ENCODE measurements at regions not wholly inside any gene's neighbourhood (a gene's known extent, or its start where the extent isn't known, plus 50 kb on each side); places are given as distances from the start of the nearest gene placed in this dataset.

DNA sequence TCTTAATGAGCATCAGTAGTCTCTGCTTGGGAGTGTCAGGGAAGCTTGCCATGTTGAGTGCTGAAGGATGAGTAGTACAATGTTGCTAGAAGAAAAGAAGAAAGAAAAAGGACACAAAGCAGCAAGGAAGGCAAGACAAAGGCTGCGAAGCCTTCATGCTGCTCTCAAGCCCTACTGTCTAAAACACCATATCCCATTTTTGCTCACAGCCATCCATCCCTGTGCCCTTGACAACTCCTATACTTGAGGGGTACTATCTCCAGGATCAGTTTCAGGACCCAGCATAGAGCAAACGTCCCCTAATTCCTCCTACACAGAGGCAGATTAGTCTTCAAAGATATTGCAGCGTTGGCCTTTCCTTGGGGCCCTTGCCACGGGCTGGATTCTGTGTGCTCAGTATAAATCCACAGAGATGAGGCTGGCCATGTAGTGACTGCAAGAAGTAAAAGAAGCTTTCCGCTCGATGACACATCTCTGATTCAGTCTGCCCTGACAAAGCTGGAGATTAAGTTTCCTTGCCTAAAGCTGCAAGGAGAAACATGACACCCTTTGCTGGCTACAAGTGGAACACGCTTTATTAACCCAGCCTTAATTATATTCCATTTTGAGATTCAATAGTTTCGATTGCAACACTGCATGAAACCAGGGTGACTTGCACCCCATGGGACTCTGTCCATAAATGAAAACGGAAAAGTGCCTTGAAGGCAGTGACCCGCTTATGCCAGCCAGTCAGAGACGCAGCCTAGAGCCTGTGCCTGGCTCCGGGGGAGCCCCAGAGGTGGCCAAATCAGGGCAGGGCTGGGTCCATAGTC is 304.6 kb downstream of the ACTL7B start:
- H3K4me3 ChIP-seq (ENCODE audit: low read depth, low read length), result no peak overlapping the region
- TF ChIP-seq CTCF (IDR thresholded peaks at IDR 0.05; ENCODE audit: borderline replicate concordance, insufficient read depth, low read depth, low read length), result no peak

GRCh38 chr9:108550106-108550505 is 305.7 kb downstream of the ACTL7B start:
- TF ChIP-seq CTCF (IDR thresholded peaks at IDR 0.05; ENCODE audit: borderline replicate concordance, insufficient read depth, low read depth, low read length), result no peak
- H3K4me3 ChIP-seq (ENCODE audit: low read depth, low read length), result no peak overlapping the region

GRCh38 chr9:108549184-108549583 is 306.6 kb downstream of the ACTL7B start:
- TF ChIP-seq CTCF (IDR thresholded peaks at IDR 0.05; ENCODE audit: borderline replicate concordance, insufficient read depth, low read depth, low read length), result no peak
- no peak overlapping the region for H3K4me3 ChIP-seq (ENCODE audit: low read depth, low read length)

DNA sequence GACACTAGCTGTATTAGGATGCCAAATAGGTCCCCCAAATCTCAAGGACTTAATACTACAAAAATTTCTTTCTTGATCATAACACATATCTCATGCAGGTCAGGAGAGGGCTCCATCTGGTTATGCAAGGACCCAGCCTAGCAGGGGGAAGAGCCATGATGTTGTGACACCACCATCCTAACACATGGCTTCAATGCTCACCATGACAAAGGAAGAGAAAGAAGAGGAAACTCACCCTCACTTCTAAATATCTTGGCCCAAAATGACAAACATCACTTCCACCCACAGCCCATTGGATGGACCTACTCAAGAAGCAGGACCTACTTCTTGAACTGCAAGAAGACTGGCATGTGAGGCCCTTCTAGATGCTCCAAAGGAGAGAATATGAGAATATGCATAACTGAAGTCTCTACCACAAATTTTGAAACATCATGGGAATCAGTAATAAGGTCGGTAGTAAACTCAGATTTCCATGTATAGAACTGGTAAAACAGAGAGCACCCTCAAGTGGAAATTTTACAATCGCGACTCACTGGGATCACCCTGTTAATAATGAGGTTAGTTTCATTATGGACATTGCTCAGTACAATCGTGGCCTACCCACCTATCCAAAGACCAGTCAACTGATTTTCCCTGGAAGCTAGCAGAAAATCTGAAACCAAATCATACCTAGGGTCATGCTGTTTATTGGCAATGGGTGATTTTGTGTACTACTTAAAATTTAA is 308.2 kb downstream of the ACTL7B start:
- no peak for TF ChIP-seq CTCF (IDR thresholded peaks at IDR 0.05; ENCODE audit: borderline replicate concordance, insufficient read depth, low read depth, low read length)
- no peak overlapping the region for H3K4me3 ChIP-seq (ENCODE audit: low read depth, low read length)

DNA sequence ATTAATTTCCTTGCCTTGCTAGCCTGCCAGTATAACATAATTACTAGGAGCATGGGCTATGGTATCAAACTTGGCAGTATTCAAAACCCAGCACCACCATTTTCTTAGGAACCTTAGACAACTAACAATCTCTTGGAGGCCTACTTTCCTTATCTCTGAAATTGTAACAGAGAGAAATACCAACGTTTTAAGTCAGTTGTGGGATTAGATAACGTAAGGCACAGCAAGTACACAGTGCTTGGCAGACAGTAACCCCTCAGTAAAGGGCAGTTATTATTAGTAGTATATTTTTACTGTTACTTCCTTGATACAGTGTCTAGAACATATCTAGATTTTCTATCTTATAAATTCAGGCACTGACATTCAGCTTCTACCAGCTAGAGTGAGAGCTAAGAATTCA is 309.6 kb downstream of the ACTL7B start:
- H3K4me3 ChIP-seq (ENCODE audit: low read depth, low read length), result no peak overlapping the region
- TF ChIP-seq CTCF (IDR thresholded peaks at IDR 0.05; ENCODE audit: borderline replicate concordance, insufficient read depth, low read depth, low read length), result no peak

DNA sequence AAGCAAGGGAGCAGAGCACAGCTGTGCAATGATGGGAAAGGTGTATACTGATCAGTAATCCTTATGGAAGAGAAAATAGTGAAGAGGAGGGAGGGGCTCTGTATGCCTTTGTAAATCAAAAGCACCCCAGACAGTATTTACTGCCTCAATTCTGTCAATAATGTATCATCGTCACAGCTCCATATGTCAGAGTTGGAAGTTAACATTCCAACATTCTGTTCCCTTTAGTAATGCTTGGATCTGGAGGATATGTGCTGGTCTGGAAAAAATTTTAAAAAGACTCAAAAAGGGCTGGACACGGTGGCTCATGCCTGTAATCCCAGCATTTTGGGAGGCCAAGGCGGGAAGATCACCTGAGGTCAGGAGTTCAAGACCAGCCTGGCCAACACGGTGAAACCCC is 310.4 kb downstream of the ACTL7B start:
- no peak for TF ChIP-seq CTCF (IDR thresholded peaks at IDR 0.05; ENCODE audit: borderline replicate concordance, insufficient read depth, low read depth, low read length)
- H3K4me3 ChIP-seq (ENCODE audit: low read depth, low read length), result no peak overlapping the region

DNA sequence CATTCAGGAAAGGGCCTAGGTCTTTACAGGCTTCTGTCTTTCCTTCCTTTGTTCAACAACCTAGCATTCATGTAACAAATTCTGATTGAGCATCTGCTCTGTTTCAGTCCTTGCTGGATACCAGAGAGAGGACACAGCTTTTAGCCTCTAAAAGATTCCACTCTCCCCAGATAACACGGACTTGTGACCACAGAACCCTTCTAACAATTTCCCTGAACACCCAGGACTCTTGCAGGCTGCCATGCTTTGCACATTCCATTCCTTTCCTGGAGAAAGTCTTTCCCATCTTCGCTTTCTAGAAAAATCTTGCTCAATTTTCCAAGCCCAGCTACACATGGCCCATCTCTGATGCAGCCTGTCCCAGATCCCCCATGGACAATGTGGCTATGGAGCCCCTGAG is 310.9 kb downstream of the ACTL7B start:
- TF ChIP-seq CTCF (IDR thresholded peaks at IDR 0.05; ENCODE audit: borderline replicate concordance, insufficient read depth, low read depth, low read length), result no peak
- H3K4me3 ChIP-seq (ENCODE audit: low read depth, low read length), result no peak overlapping the region

All from GM12875 (cell line).